Type B pancreatic cell (in vitro differentiated cells): ENCODE measurements at regions not wholly inside any gene's neighbourhood (a gene's known extent, or its start where the extent isn't known, plus 50 kb on each side); places are given as distances from the start of the nearest gene placed in this dataset.
A peak's percentile ranks its signal among the peaks of the same experiment; 100 is the strongest.

Source experiments
- DNase-seq: peaks from one replicate; pipeline ENCODE4 v3.0.0; 2021; ENCODE audit warnings: mixed read lengths; ENCODE audit not compliant: unreplicated experiment; ENCODE audit errors: extremely low spot score
- H3K27ac Mint-ChIP-seq: 2 replicates; pipeline ENCODE4 v1.8.0; 2021; ENCODE audit warnings: mild to moderate bottlenecking, mixed read lengths
- H3K27me3 Mint-ChIP-seq: 2 replicates; pipeline ENCODE4 v1.8.0; 2021; ENCODE audit warnings: mixed read lengths
- H3K36me3 Mint-ChIP-seq: 2 replicates; pipeline ENCODE4 v1.8.0; 2021; ENCODE audit warnings: mixed read lengths
- H3K4me1 Mint-ChIP-seq: one replicate; pipeline ENCODE4 v1.8.0; 2021; ENCODE audit warnings: mixed read lengths; ENCODE audit not compliant: unreplicated experiment
- H3K4me3 Mint-ChIP-seq: 2 replicates; pipeline ENCODE4 v1.8.0; 2021; ENCODE audit warnings: mild to moderate bottlenecking, mixed read lengths
- H3K9me3 Mint-ChIP-seq: 2 replicates; pipeline ENCODE4 v1.8.0; 2021; ENCODE audit warnings: mixed read lengths
- TF ChIP-seq, protein P1 (sequence below): fragments of 200-600 bp; sonication (generic); conservative IDR thresholded peaks from 2 replicates; pipeline ENCODE4 v1.5.0; 2021; ENCODE audit warnings: antibody characterized with exemption, mild to moderate bottlenecking

DNA sequence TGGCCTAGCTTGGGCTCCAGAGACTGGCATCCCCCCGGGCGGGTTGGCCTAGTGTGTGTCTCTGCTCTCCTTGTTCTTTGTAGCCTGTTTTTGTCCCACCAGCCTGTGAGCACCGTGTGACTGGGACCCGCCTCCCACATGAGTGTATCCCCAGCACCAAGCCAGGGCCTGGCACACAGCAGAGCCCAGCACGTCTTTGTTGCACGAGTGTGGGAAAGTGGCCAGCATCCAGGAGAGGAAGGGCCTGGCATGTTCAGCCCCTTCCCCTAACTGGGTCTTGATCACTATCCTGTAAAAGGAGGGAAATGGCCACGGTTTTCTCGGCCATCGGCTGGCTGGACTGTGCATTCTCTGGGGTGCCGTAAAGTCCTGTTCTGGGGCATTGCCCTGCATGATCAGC, 290.1 kb downstream of the BMP7 start:
- H3K36me3 Mint-ChIP-seq = no peaks in the 10 kb centered on the region
- no peaks in the 10 kb centered on the region for H3K9me3 Mint-ChIP-seq
- peaks cover 41% of the 10 kb centered on the region for H3K27me3 Mint-ChIP-seq
- no peak overlapping the region for H3K4me3 Mint-ChIP-seq
- H3K27ac Mint-ChIP-seq = peak overlapping the region; percentile 50
- peaks cover 20% of the 10 kb centered on the region for H3K4me1 Mint-ChIP-seq
- DNase-seq = no peak
- TF ChIP-seq, protein P1, sequence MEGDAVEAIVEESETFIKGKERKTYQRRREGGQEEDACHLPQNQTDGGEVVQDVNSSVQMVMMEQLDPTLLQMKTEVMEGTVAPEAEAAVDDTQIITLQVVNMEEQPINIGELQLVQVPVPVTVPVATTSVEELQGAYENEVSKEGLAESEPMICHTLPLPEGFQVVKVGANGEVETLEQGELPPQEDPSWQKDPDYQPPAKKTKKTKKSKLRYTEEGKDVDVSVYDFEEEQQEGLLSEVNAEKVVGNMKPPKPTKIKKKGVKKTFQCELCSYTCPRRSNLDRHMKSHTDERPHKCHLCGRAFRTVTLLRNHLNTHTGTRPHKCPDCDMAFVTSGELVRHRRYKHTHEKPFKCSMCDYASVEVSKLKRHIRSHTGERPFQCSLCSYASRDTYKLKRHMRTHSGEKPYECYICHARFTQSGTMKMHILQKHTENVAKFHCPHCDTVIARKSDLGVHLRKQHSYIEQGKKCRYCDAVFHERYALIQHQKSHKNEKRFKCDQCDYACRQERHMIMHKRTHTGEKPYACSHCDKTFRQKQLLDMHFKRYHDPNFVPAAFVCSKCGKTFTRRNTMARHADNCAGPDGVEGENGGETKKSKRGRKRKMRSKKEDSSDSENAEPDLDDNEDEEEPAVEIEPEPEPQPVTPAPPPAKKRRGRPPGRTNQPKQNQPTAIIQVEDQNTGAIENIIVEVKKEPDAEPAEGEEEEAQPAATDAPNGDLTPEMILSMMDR = no peak

DNA sequence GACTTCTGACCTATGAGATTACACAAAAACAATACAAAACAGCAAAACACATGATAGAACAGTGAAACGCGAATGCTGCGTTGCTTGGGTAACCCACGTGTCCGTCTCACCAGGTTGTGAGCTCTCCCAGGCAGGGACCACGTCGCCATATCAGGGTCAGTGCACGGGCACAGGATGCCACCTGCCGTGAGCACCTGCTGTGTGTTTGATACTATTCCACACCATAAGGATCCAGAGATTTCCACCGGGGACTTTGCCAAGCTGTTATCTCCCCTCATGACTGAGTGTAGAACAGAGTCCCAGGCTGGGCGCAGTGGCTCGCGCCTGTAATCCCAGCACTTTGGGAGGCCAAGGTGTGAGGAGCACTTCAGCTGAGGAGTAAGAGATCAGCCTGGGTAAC, 288.0 kb downstream of the BMP7 start:
- Mint-ChIP-seq H3K4me3 (no peak overlapping the region), H3K27ac (no peak overlapping the region), H3K4me1 (peaks cover 17% of the 10 kb centered on the region), H3K27me3 (peaks cover 32% of the 10 kb centered on the region), H3K9me3 (no peaks in the 10 kb centered on the region), H3K36me3 (no peaks in the 10 kb centered on the region)
- TF ChIP-seq, protein P1 = no peak
- DNase-seq = no peak

DNA sequence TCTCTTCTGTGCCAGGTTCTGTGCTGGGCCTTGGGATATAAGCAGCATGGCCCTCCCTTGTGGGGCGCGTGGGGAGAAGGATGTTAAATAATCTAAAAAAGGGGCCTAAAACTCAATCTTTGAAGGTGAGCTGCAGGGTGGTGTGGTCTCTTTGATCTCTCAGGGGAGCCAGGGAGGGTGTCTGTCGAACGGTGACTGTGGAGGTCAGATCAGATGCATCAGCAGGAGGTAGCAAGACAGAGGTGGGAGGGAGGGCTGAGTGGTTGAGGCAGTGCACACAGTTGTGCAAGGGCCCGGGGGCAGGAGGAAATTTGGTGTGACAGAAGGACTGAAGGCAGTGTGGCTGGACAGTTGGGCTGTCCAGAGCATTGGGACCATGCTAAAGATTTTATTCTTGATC, 287.3 kb downstream of the BMP7 start:
- H3K27ac Mint-ChIP-seq = no peak overlapping the region
- no peaks in the 10 kb centered on the region for H3K9me3 Mint-ChIP-seq
- no peak overlapping the region for H3K4me3 Mint-ChIP-seq
- H3K4me1 Mint-ChIP-seq = peaks cover 12% of the 10 kb centered on the region
- TF ChIP-seq, protein P1 = no peak
- no peaks in the 10 kb centered on the region for H3K36me3 Mint-ChIP-seq
- peaks cover 26% of the 10 kb centered on the region for H3K27me3 Mint-ChIP-seq
- no peak for DNase-seq

DNA sequence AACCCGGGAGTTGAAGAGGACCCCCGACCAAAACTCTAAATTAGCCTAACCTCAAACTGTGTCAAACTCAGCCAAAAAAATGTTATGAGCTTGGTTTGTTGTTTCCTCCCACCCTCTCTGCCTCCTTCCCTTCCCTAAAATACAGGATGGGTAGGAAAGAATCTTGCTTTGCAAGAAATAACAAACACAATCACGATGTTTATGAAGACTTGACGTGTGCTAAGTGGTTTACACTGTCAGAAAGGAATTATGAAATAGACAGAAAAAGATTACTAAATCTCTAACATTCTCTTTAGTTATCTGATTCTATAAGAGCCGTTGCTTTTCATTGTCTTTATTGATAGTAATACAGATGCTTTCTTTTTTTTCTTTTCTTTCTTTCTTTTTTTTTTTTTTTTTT, 285.1 kb downstream of the BMP7 start:
- Mint-ChIP-seq H3K27me3 (peaks cover 8% of the 10 kb centered on the region), H3K36me3 (no peaks in the 10 kb centered on the region), H3K9me3 (no peaks in the 10 kb centered on the region), H3K4me3 (no peak overlapping the region), H3K27ac (peak overlapping the region; percentile 74), H3K4me1 (peaks cover 6% of the 10 kb centered on the region)
- TF ChIP-seq, protein P1 = no peak
- no peak for DNase-seq

DNA sequence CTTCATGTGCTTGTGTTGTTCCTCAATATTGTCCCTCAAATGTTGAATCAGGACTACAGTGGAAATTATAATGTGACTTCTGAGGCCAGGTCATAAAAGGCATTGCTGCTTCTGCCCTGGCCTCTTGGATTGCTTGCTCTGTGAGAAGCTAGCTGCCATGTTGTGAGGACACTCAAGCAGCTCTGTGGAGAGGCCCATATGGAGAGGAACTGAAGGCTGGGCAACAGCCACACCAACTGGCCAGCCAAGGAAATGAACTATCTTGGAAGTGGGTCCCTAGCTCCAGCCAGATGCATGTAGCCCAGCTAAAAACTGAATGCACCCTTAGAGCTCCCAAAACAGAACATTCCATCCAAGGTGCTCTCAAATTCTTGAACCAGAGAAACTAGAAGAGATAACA, 282.6 kb downstream of the BMP7 start:
- Mint-ChIP-seq H3K36me3 (no peaks in the 10 kb centered on the region), H3K9me3 (peaks cover 7% of the 10 kb centered on the region), H3K4me1 (peaks cover 6% of the 10 kb centered on the region), H3K27ac (no peak overlapping the region), H3K4me3 (no peak overlapping the region), H3K27me3 (peaks cover 8% of the 10 kb centered on the region)
- TF ChIP-seq, protein P1 = no peak
- no peak for DNase-seq

DNA sequence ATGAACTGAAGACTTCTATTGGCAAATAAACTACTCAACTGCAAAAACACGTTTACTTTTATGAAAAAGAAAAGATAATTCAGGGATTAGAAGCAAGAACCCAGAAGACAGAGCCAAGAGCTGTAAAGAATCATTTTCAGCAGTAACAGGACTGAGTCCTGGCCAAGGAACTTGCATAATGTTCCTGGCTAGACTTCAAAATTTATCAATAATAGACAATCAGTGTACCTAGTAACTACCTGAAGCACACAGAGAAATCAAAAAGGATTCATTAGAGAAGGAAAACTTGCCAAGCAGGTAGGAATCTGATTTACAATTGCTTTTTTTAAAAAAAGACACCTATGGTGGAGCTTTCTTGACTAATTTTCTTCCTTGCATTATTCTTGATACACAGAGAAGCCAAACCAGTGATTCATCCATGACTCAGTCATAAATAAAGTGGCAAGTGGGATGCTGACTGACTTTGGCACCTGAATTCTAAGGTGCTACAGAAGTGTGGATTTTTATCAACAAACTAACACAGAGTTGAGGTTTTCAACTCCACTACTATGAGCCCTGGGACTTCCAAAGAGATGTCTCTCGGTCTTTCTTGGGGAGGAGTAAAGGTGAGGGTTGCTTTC, 281.3 kb downstream of the BMP7 start:
- peaks cover 10% of the 10 kb centered on the region for H3K27me3 Mint-ChIP-seq
- no peak for DNase-seq

More for the DNA sequence above, 281.3 kb downstream of the BMP7 start:
- peaks cover 7% of the 10 kb centered on the region for H3K9me3 Mint-ChIP-seq
- H3K27ac Mint-ChIP-seq = no peak overlapping the region
- peaks cover 6% of the 10 kb centered on the region for H3K4me1 Mint-ChIP-seq
- no peaks in the 10 kb centered on the region for H3K36me3 Mint-ChIP-seq
- no peak overlapping the region for H3K4me3 Mint-ChIP-seq
- TF ChIP-seq, protein P1 = no peak
